ENCODE measurements at regions not wholly inside any gene's neighbourhood (a gene's known extent, or its start where the extent isn't known, plus 50 kb on each side); places are given as distances from the start of the nearest gene placed in this dataset.

- DNase-seq = no peak
- no peak for TF ChIP-seq CTCF (IDR thresholded peaks at IDR 0.05)
- TF ChIP-seq POLR2A (IDR thresholded peaks at IDR 0.05) = no peak
- WGBS, 2 donors = 69 to 74% methylated on average over 2 of the region's 2 CpGs
- intact Hi-C loops (cut with DNase I) = no loop called here
- H3K27ac ChIP-seq = no peak overlapping the region
- H3K4me3 ChIP-seq = no peak overlapping the region
- H3K9me3 ChIP-seq = no peaks in the 10 kb centered on the region
- no peaks in the 10 kb centered on the region for H3K4me1 ChIP-seq
- H3K27me3 ChIP-seq = no peaks in the 10 kb centered on the region
- no peaks in the 10 kb centered on the region for H3K36me3 ChIP-seq
Measured at GRCh38 chr2:160550048-160550447, 56.4 kb upstream of the RBMS1 start.

- intact Hi-C loops (cut with DNase I) = no loop called here
- no peak for TF ChIP-seq POLR2A (IDR thresholded peaks at IDR 0.05)
- no peak for TF ChIP-seq CTCF (IDR thresholded peaks at IDR 0.05)
- WGBS, 2 donors = 54 to 59% methylated on average over 4 of the region's 4 CpGs
- no peak for DNase-seq
- H3K36me3 ChIP-seq = no peaks in the 10 kb centered on the region
- H3K4me1 ChIP-seq = no peaks in the 10 kb centered on the region
- no peaks in the 10 kb centered on the region for H3K9me3 ChIP-seq
- H3K27me3 ChIP-seq = no peaks in the 10 kb centered on the region
- no peak overlapping the region for H3K4me3 ChIP-seq
- H3K27ac ChIP-seq = no peak overlapping the region
Measured at GRCh38 chr2:160551259-160551658, 57.7 kb upstream of the RBMS1 start.

DNA sequence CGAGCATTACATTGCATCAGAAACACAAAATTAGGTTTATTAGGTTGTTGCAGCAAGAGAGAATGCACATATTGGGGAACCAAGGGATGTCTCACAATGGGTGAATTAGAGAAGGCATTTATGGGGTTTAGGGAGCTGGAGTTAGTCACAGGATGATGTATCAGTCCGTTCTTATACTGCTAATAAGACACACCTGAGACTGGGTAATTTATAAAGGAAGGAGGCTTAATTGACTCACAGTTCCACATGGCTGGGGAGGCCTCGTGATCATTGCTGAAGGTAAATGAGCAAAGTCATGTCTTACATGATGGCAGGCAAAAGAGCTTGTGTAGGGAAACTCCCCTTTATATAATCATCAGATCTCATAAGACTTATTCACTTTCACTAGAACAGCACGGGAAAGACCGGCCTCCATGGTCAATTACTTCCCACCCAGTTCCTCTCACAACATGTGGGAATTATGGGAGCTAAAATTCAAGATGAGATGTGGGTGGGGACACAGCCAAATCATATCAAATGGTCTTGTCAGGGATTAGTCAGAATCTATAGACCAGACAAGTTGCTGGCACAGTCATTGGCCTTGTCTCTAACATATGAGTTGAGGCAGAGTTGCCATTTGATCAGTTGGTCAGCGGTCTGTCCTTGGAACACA, 61.9 kb upstream of the RBMS1 start:
- 65 to 80% methylated on average over 6 of the region's 6 CpGs for WGBS, 2 donors
- H3K4me1 ChIP-seq = no peaks in the 10 kb centered on the region
- no peak for DNase-seq
- intact Hi-C loops (cut with DNase I) = no loop called here
- no peaks in the 10 kb centered on the region for H3K36me3 ChIP-seq
- no peaks in the 10 kb centered on the region for H3K27me3 ChIP-seq
- peaks cover 0 to 5% (median 0%) of the 10 kb centered on the region in 3 donors for H3K9me3 ChIP-seq
- H3K4me3 ChIP-seq = no peak overlapping the region
- TF ChIP-seq CTCF (IDR thresholded peaks at IDR 0.05) = no peak
- TF ChIP-seq POLR2A (IDR thresholded peaks at IDR 0.05) = no peak
- no peak overlapping the region for H3K27ac ChIP-seq

DNA sequence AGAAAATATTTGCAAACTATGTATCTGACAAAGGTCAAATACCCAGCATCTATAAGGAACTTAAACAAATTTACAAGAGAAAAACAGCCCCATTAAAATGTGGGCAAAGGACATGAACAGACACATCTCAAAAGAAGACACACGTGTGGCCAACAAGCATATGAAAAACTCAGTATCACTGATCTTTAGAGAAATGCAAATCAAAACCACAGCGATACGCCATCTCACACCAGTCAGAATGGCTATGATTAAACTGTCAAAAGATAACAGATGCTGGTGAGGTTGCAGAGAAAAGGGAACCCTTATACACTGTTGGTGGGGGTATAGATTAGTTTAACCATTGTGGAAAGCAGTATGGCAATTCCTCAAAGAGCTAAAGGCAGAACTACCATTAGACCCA, 64.3 kb upstream of the RBMS1 start:
- Histone ChIP-seq H3K27ac (no peak overlapping the region), H3K36me3 (no peaks in the 10 kb centered on the region), H3K4me1 (peaks cover 0 to 16% (median 0%) of the 10 kb centered on the region in 3 donors), H3K9me3 (peaks cover 0 to 5% (median 0%) of the 10 kb centered on the region in 3 donors), H3K4me3 (no peak overlapping the region), H3K27me3 (no peaks in the 10 kb centered on the region)
- TF ChIP-seq CTCF (IDR thresholded peaks at IDR 0.05) (no peak), POLR2A (IDR thresholded peaks at IDR 0.05) (no peak)
- intact Hi-C loops (cut with DNase I) = no loop called here
- no peak for DNase-seq
- WGBS, 2 donors = 82 to 88% methylated on average over 3 of the region's 3 CpGs

- H3K9me3 ChIP-seq = peaks cover 0 to 5% (median 0%) of the 10 kb centered on the region in 3 donors
- WGBS, 2 donors = 83 to 88% methylated on average over 5 of the region's 5 CpGs
- H3K4me3 ChIP-seq = no peak overlapping the region
- no peaks in the 10 kb centered on the region for H3K27me3 ChIP-seq
- intact Hi-C loops (cut with DNase I) = no loop called here
- peaks cover 0 to 16% (median 0%) of the 10 kb centered on the region in 3 donors for H3K4me1 ChIP-seq
- no peak for TF ChIP-seq POLR2A (IDR thresholded peaks at IDR 0.05)
- TF ChIP-seq CTCF (IDR thresholded peaks at IDR 0.05) = no peak
- H3K27ac ChIP-seq = no peak overlapping the region
- DNase-seq = no peak
- no peaks in the 10 kb centered on the region for H3K36me3 ChIP-seq
Measured at GRCh38 chr2:160558531-160558930, 64.9 kb upstream of the RBMS1 start.

All from esophagus squamous epithelium (tissue), 5 donors.